Fibroblast of skin of left biceps (primary cell): ENCODE measurements at regions not wholly inside any gene's neighbourhood (a gene's known extent, or its start where the extent isn't known, plus 50 kb on each side); places are given as distances from the start of the nearest gene placed in this dataset.

Experiments used
- DNase-seq, 2 experiments: peaks; one replicate each; pipeline ENCODE4 v3.0.0-alpha.2; 2013; ENCODE audit warnings: low read depth in 2 of 2

DNA sequence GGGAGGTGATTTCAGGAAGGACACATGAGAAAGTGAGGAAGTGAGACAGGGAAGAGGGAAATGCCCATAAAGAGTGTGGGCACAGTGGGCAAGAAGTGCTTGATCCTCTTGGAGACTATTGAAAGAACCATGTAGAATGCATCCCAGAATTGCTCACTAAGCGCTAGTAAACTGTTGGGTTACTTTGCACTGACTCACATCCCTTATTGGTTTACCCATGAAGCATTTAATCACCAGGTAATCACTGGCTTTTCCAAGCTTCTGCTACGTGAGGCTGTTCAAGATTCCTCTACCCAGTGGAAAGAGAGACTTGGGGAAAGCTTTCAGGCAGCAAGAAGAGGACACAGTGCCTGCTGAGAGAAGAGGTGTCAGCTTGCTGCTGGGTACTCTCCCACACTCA is 410.0 kb upstream of the JAG1 start:
- no peak for DNase-seq

DNA sequence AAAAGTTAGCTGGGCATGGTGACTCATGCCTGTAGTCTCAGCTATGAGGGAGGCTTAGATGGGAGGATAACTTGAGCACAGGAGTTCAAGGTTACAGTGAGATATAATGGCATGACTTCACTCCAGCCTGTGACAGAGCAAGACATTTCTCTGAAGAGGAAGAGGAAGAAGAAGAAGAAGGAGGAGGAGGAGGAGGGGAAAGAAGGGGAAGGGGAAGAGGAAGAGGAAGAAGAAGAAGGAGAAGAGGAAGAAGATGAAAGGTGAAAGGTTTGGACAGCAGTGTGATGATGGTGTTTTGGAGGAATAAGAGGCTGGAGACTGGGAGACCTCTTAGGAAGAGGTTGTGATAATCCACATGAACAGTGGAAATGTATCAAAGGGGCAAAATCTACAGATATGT is 410.7 kb upstream of the JAG1 start:
- DNase-seq = no peak

DNA sequence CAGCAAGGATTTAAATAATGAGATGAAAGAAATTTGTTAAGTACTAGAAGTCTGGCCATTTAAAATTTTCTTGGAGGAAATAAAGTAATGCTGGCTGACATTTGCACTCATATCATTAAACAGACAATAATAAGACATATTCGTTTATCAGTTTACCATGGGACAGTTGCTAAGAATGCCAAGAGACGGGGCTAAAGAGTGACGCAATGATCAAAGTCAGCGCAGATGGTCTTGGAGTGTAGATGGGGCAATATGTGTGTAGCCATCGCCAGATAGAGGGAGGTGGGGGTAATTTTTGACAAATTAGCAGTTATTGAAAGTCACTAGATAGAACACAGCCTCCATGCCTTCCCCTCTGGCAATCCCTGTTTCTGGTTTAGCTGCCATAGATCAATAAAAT is 413.2 kb upstream of the JAG1 start:
- DNase-seq = no peak

DNA sequence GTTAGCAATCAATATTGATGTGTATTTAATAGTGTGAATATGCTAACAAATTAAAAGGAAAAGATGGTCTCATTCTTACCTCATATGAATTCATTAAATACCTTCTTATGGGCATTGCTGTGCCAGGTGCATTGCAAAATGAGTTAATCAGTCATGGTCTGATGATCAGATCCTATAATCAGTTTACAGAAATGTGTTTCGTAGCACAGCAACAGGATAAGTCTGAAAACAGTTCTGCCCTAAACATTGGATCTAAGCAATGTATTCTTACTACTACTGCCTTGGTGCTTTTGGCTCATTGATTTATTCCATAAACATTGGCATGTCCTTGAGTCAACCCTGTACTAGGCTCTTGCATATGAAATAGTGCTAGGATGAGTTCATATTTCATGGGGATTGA is 417.0 kb upstream of the JAG1 start:
- DNase-seq = no peak

DNA sequence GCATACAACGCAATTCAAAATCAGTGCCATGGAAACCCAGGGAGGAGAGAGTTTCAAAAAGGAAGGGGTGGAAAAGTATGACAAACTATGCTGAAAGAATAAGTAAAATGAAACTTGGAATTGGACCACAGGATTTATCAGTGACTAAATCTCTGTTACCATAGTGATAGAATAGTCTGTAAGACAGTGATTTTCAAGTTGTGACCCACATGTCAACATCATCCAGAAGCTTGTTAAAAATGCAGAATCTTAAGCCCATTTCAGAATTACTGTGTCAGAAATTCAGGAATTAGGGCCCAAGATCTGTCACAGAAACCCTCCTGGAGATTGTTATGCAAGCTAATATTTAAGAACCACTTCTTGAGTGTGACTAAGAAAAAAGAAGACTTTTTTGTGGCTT is 417.7 kb upstream of the JAG1 start:
- DNase-seq = peak; percentile 27 to 29

DNA sequence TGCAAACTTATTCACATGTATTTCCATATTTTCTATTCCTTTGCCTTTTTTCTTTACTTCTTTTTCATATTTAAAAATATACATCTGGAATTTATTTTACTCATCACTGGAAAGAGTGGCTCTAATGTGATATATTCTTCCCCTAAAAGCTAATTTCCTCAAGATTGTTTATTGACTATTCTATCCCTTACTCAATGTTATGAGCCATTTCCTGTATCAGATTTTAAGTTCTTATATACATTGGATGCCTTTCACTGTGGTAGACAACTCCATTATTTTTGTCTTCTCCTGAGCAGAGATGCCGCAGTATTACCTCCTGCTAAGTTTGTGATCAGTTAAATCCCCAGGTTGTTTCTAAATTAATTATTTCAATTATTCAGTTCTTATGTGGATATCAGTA is 418.4 kb upstream of the JAG1 start:
- peak in 1 of 2 experiments; percentile 11 for DNase-seq

DNA sequence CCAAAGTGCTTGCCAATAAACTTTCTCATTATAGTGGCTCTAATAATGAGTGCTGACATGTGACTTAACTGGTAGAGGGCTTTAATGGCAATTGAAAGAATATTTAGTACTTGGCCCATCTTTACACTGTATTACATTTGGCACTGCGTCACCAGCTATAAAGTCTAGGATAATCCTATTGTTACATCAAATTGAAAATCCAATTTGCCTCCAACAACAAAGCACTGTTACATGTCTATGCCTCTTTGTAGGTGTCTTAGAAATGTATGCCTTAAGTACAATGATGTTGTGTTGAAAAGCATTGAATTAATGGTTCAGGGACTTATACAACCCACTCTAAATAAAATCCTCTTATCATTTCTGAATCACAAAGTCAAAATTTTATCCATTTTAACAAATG is 420.4 kb upstream of the JAG1 start:
- no peak for DNase-seq

DNA sequence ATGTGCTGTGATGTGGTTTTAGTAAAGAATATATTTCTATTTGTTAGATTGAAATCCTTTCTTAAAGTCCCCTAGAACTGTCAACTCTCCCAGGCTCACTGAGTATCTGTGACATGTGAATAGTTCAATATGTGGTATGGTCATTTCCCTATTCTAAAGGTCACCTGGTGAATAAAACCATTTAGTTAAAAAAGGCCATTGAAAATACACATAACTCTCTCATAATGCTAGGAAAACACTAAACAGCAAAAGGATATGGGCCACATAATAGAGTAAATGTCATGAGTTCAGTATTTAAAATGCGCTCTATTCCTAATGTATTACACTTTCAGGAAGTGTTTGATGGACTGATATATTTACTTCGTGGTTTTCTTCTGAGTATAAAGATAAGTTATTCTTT is 420.9 kb upstream of the JAG1 start:
- DNase-seq = no peak

DNA sequence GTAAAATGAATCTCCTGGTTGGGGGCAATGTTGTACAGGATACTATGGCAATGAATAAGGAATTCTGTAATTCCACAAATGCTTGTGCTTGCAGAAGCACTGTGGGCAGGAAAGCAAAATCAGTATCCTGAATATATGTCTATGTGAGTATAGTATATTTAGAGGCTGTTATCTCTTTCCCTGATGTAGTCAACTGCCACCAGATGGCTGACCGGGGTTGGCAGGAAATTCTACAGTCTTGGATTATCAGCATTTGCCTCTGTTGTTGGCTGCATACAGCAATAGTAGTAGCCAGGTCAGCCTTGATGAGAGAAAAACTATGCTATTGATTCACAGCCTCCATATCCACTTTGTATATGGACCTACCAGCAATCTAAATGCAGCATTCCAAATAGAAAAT is 425.1 kb upstream of the JAG1 start:
- no peak for DNase-seq

DNA sequence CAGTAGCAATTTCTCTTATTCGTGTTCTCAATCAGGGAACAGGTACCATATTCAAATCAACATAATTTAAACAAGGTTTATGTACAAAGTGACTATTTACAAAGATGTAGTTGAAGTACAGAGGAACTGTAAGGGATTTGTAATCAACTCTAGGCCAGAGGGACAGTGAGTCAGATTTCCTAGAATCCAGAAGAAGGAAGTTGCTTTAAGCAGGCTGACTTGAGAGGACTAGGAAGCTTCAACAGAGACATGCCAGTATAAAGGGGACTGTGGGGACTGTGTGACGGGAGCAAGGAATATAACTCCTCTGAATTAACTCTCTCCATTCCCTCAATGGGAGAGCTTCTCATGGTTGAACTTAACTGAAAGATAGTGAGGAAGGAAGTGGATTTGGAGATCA is 427.4 kb upstream of the JAG1 start:
- no peak for DNase-seq

DNA sequence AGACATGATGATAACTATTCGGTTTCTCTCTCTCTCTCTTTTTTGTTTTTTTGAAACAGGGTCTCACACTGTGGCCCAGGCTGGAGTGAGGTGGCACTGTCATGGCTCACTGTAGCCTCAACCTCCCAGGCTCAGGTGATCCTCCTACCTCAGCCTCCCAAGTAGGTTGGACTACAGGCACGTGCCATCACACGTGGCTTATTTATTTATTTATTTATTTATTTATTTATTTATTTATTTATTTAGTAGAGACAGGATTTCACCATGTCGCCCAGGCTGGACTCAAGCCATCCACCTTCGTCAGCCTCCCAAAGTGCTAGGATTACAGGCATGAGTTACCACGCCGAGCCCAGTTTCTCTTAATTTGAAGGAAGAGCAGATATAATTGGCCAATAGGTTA is 427.9 kb upstream of the JAG1 start:
- DNase-seq = no peak

DNA sequence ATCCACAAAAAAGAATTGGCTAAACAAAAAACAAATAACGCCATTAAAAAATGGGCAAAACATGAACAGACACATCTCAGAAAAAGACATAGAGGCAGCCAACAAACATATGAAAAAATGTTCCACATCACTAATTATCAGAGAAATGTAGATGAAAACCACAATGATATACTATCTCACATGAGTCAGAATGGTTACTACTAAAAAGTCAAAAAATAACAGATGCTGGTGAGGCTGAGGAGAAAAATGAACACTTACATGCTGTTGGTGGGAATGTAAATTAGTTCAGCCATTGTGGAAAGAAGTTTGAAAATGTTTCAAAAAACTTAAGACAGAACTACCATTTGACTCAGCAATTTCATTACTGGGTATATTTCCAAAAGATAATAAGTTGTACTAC is 430.1 kb upstream of the JAG1 start:
- no peak for DNase-seq

DNA sequence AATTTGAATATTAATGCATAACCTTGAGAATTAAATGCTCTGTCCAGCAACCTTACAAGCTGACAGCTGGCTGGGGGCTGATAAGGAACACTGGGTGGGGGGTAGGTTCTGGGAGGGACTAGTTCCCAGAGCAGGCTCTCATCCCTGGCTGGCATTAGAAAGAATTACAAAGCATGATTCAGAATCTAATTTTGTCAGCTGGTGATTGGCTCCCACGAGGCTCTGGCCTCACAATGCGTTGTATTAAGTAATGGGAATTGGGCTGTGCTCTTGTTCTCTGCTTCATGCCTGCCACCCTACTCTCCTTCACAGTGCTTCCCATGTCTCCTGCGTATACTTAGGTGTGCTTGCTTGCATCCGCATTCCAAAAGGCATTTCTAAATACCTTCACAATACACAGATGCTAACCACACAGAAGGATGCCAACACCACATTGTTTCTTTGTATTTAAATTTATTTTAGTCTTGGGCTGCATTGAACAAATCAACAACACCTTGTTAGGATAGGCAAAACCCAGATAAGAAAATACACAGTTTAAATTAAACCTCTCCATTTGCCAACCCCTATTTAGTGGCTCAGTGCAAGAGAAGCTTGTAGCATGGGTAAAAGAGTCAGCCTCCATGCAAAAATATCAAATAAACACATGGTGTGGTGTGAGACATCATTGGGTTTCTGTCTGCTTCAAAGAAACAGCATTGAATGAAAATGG is 434.5 kb upstream of the JAG1 start:
- DNase-seq = no peak

DNA sequence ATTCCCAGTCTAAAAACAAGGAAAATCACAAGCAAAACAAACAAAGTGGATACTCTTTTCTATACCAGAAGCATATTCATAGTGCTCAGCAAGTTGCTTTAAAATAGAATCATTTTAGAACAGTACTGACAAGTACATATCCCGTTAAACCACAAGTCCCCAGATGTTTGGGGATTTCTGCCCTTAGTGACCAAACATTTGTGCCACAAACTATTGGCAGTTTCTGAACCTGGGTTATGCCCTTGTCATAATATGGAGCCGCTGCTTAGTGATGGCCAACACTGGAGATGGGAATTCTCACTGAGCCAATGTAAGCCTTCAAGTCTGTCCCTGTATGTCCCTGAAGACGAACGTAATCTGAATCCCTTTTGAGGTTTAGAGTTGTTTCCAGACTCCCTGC is 436.7 kb upstream of the JAG1 start:
- DNase-seq = no peak

DNA sequence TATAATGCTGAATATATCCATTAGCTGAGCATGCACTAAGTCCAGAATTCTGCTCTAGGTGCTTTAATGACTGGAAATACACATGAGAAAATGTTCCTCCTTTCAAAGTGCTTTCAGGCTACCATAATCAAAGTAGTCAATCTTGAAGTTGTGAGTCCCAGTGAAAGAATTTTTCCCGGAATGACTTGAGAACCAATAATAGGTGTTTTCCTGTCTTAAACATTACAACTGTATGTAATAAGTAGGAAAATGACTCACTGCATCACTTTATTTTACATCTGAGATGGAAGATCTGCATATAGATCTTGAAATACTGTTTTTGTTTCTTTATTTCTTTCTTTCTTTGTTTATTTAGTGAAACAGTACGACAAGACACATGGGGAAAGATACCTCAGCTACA is 437.4 kb upstream of the JAG1 start:
- no peak for DNase-seq

DNA sequence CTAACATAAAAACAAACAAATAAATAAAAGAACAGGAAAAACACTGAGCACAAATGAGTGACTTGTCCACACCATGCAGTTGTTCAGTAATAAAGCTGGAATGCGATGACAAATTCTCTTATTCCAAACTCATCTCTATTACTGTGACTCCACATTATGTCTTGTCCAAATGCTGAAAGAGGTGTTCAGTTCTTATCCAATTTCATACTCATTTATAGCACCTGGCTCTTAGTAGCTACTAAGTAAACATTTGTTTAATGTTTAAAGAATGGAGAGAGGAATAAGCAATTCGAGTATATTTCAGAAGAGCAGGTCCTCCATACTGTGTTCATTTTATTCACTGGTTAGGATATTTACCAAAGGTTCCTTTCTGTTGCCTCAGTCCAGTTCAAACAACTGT is 439.0 kb upstream of the JAG1 start:
- no peak for DNase-seq

DNA sequence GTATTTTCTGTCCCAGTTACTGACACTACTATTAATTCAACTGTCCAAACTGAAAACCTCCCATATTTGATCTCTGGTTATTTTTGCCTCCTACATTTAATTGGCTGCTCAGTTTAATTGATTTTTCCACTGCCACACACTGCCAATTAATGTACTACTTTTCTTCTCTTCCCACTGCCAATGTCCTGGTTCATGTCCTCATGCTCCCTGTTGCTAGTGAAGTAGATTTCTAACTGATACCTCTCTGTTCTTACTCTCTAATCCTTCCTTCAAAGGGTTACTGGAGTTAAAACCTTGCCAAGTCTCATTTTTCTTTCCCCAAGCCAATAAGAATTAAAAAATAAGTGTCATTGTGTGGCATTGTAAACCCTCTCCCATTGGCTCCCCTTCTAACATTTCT is 440.6 kb upstream of the JAG1 start:
- DNase-seq = no peak

DNA sequence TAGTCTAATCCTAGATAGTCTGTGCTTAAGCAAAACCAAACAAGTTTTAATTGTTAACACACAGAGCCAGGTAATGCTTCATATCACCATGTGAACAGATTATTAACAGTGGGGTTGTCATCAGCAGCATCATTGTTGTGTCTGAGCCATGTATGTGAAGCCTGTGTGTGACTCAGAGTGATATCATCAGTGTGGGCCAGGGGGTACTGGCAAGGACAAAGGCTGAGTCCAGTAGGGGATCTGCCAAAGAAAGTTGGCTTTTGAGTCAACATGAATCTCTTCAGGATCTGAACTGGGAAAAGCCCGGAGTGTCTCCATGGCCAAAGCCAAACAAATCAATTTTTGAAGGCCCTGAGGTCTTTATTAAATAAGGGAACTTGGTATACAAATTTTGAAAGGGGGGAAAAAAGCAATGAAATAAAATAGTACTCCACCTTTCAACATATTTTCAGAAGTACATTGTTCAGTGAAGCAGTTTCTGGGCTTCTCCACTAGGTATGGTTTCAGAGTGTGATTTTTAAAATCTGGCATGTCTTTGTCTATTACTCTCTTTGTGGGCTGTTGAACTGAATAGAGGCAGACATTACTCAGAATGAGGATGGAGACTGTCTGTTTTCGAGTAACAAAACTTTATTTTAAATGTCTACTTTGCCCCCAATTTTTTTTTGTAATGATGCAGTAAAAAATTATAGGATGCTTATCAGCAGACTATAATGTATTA is 444.2 kb upstream of the JAG1 start:
- no peak for DNase-seq

DNA sequence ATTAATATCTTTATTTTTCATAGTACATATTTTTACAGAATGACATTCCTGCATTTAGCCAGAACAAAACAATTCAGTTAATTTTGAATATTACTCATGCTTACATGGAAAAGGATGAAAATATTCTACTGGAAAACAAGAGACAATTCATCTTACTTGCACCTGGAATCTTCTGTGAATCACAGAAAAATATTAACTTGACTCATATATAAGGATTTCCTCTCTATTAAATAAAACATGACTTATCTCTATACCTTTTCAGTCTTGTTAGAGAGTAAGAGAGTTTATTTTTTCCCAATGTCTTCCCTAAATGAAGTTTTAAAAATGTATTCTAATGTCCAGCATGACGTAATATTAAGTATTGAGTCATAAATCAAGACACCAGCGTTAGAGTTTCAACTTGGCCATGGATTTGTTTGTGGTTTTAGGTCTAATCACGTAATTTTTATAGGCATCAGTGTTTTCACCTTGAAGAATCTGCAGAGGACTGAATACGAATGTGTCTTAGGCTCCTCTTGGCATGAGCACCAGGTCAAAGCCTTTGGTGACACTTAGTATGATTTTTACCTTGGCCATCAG is 445.1 kb upstream of the JAG1 start:
- DNase-seq = no peak

DNA sequence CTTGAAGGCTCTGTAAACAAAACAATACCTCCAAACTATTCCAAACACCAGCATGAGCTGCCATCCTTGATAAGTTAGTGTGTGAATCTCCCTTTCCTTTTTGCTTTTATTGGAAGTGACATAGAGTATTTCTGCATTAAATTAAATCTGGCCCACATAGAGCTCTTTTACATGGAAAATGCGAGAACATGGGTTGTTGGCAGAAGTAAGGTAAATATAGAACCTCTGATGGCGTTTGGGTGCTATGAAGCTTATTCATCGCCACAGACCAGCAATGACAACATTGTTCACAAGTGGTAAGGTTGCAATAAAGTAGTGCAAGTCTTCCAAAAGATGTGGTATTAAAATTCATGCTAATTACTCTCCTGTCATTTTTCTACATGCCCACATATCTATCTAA is 445.8 kb upstream of the JAG1 start:
- no peak for DNase-seq

DNA sequence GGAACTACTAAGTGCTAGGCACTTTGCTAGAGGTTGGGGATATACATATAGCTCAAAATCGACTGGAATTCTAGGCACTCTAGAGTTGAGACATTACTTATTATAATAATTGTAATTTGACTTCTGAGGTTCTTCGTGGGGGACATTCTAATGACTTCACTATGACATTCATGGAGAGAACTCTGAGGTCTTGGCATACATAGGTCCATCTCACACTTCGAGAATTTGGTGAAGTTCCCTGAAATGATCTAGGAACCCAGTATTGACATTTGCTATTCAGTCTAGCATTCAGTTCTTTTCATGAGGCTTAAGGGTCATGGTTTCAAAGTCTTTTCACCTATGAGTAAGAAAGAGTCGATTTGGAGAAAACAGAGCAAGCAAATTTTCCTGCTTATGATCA is 446.6 kb upstream of the JAG1 start:
- no peak for DNase-seq

DNA sequence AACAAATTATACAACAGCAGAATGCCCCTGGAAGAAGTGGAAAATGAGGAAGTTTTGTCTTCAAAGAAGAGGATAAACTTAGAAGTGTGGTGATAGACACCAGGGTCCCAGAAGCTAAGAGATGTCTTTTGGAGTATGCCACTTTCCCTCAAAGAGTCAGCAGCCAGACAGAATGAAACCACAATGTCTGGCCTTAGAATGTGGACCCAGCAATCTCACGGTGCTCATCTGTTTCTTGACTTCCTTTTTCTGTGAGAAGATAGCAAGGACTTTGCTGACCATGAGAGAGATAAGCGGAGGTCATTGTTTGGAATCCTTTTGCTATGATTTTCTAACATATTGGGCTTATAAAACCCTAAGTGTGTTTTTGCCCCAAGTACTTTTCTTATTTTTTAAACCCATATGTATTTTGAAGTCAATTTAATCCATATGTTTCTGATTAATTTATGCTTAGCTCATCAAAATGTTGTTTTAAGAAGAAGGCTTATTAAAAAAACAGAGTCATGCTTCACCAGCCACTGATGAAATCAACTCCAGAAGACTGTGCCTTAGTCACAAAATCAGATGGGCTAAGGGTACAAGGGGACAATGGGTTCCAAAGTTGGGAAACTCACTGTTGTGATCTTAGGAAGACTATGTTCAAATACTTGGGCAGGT is 451.2 kb upstream of the JAG1 start:
- no peak for DNase-seq

DNA sequence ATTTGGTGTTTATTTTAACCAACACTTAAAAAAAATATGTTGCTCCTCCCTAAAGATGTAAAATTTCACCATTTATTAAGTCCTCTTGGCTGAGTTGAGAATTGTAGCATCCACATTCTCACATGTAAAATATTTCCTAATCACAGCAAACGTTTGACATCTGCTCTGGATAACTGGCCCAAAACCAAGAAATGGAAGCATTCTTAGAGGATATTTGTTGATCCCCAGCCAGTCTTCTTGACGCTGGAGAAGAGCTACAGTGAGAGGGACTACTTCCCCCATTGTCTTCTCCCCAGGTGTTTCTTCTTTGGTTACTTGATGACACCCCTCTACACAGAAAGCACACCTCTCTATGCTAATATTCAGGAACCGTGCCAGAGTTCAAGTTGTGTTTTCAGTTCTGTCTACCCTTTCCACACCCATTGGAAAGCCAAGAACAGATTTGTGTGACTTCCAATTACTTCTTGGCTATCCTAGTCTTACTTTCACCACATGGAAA is 454.5 kb upstream of the JAG1 start:
- peak; percentile 78 to 86 for DNase-seq
